Medulla oblongata (tissue), 1 donor: ENCODE measurements at regions not wholly inside any gene's neighbourhood (a gene's known extent, or its start where the extent isn't known, plus 50 kb on each side); places are given as distances from the start of the nearest gene placed in this dataset.
"Not testable (repeated sequence)": the region's sequence is repeated elsewhere in the genome, so short reads cannot be mapped to it uniquely, and the experiment has no call there.

ENCODE experiments used
- DNase-seq: peaks from one replicate; pipeline ENCODE4 v3.0.0-alpha.2; 2015; ENCODE audit errors: extremely low spot score

DNA sequence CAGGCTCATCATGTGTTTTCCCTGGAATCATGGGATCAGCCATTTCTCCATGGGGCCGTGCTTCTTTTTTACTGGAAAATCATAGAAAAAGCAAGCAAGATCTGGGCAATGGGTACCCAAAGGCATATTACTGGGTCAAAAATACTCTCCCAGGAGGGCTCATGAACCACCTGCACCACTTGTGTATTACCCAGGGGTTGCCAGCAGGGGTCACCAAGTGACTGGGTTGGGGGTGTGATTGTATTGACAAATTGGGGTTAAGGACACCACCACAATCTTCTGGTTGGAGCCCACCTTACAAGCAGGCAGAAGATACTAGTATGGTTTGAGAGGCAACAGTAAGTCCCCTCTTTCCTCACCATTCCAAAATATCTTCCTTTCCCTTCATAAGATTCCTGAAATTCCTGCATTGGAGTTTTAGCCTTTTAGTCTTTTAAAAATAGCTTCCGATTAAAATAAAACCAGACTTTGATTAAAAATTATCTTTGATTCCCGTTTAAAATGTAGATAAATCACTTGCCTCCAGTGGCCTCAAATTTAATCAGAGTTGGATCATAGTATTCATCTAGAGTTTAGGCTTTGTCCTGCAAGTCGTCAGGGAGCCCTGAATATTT, 603.3 kb downstream of the KIF4B start:
- peak; percentile 60 for DNase-seq

DNA sequence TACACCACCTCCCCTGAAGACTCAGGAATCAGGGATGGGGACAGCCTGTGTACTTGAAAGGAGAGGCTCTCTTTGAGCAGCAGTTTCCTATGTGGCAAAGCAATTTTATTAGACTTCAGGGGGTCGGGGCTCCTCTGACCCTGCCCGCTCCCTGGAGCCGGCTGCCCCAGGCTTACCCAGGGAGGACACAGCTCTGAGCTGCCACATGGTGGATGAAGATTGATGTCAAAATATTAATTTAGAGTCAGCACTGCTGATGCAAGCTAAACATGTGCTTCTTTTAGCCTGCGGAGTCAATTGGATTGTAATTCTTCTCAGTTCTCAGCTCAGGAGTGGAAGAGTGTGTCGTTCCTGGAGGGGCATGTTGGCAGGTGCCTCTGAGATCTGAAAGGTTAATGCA, 606.1 kb downstream of the KIF4B start:
- no peak for DNase-seq

DNA sequence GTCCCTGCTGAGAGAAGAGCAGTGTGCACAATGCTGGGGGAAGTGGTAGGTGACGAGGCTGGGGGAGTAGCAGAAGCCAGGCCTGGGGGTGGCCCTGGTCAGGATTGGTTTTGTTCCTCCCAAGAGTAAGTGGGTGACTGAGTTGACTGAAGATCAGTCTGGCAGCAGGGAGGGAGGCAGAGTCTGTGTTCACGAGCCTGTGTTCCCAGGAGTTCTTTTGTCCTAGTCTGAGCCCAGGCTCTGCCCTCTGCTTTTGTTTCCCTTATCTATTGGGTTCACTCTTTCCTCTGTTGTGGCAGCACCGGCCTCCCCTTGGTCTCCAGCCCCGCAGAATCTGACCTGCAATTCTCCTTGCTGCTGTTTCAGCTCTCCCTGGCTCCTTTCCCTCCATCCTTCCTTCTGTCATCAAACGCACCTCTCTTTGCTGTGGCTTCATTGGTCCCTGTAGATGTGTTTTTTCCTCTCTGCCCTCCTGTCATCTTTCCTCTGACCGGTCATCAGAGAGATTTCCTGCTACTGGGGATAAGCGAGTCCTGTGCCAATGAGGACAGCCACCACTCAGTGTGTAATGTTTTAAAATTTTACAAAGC, 607.4 kb downstream of the KIF4B start:
- no peak for DNase-seq

DNA sequence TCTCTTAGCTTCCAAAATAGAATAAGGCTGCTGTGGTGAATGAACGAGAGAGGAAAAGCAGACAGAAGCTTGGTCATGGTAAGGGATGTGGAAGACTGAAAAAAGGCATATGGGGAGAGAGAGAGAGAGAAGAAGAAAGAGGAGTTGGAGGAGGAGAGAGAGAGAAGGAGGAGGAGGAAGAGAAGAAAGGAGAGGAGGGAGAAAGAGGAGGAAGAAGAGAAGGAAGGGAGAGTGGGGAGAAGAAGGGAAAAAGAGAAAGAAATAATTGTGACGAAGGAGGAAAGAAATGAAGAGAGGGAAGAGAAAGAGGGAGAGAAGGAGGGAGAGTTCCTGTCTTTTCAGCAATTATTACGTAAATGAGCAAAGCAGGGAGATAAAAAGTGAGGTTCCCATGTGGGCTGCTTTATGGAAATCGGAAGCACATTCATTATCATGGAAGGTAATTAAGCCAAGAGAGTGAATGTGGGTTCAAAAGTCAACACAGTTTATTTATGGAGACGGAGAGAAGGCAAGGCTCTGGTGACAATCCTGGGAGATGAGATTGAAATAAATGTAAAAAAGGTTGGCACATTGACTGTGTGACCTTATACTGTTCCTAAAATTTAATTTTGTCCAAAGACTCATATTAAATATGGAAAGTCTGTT, 611.2 kb downstream of the KIF4B start:
- no peak for DNase-seq

DNA sequence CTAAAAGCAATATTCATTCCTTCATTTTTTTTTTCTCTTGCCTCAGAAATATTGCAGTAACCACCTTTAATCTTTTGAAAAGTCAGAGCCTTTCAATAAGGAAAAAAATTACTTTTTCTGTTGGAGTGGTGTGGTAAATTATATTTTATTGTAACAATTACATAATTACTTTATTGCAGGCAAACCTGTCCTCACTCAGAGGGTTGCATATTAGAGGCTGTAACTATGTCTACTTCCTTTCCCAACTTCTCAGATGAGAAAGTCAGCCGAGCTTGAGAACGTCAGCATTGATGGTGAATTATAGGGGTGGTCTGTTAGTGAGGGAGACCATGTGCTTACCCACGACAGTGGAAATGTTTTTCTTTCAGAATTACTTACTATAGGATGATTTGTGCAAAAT, 611.8 kb downstream of the KIF4B start:
- DNase-seq, result no peak

DNA sequence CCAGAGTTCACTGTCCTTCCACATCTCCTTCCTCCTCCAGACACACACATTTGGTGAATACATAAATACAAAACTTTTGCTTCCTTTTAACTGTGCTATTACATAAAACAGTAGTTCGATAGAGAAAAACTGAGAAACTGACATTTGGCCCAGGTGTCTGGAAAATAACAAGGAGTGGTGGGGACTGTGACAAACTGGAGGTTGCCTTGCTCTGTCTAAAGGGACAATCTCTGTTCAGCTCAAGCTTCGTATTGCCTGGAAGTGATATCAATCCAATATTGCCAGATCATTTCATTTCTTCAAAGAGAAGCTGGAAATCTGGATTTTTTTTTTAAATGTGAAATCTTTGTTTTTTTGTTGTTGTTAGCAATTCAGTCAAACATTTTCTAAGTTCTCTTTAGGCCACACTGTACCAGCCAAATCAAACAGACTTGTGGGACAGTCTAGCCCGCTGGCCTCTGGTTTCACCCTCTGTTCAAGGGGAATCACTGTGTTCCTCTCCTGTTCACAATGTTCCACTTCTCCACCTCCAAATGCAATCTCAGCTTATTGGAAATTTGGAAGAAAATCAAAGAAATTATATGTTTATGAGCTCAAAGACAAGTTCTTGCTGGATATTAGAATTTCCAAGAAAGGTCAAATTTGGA, 612.5 kb downstream of the KIF4B start:
- no peak for DNase-seq

DNA sequence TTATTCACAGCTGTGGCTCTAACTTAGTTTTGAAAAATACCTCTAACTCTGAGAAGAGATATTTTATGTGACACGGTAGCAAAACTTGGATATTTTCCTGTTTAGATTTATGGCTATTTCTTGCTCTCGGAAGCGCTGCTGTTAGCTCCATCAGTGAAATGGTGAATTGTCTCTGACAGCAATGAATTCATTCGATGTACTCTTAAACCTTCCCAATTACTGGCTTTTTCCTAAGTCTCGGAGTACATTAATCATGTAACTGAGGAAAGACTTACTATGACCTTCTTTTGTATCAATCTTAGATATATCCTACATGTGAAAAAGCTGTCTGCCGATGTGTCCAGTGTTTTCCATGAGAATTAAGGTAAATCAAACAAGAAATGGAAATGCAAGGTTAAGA, 613.0 kb downstream of the KIF4B start:
- no peak for DNase-seq

DNA sequence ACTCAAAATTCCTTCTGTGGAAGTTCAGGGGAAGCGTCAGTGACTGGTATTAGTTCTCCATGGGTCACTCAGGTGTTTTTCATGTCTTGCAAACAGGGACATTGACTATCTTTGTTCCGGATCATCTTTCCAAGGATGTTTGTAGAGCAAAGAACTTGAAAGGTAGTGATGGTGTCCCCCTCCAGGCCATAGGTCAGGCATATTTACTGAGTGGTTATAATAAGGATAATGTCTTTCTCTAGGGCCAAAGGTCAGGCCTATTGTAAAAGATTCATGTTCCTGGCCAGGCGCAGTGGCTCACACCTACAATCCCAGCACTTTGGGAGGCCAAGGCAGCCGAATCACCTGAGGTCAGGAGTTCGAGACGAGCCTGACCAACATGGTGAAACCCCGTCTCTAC, 614.8 kb downstream of the KIF4B start:
- no peak for DNase-seq

DNA sequence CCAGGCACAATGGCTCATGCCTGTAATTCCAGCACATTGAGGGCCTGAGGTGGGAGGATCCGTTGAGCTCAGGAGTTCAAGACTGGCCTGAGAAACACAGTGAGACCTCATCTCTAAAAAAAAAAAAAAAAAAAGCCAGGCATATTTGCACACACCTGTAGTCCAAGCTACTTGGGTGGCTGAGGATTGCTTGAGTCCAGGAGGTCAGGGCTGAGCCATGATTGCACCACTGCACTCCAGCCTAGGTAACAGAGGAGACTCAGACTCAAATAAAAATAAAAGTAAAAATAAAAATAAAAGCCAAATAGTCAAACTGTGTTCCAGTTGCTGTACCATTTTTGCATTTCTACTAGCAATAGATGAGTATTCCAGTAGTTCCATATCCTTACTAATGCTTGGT, 616.0 kb downstream of the KIF4B start:
- no peak for DNase-seq

DNA sequence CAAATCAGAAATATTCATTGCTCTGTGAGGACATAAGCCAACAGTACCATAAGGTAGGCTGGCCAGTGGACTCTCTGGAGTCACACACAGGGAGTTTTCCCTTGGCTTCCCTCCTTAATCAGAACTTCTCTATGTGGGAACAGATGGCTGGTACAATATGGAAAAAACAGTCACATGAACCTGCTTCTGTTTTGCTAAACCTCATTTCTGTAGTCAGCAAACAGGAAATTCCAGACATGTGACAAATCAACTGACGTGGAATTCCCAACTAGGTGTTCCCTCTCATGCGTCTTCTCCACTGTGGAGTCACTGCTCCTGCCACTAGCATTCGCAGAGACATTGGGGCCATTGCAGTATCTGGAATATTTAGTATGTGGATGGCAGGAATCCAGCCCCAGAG, 617.6 kb downstream of the KIF4B start:
- DNase-seq, result no peak

DNA sequence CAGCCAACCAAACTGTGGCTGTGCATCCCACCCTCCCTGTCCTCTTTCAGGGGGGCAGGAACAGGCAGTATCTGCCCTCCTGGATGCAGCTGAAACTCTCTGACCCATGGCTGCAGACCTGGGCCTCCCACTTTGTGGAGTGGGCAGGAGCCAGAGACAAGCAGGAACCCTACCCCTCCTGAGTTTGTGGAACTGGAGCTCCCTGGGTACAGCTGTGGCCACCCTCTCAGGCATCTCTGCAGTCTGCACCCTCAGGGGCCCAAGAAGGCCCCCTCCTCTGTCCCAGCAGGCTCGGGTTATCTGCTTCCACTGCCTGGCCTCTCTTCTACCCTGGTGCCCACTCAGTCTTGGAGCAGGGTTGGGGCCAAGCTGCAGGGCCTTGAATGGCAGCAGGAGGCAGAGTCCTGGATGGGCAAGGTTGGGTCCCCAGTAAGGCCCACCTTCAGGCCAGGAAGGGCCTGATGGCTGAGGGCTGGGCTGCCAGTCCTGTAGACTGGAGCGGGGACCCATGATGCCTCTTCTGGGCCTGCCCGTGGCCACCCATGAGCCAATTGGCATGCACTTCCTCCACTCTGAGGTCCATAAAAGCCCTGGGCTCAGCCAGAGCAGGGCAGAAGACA, 619.9 kb downstream of the KIF4B start:
- no peak for DNase-seq

DNA sequence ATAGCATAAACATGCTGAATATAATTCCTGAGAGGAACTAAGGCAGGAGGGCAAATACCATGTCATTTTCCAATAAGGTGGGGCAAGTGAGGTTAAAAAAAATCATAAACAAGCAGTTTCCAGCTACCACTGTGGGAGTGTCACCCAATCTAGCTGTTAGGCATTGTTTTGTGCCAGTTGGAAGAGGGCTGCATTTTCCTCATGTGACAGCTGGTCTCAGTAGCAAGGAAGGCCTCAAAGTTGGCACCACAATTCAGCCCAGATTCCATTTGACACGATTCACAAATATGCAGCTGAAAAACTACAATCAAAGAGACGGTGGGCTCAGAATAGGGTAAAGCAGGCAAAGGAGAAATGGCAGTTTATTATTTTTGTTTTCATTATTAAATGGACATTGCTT, 636.1 kb downstream of the KIF4B start:
- no peak for DNase-seq

DNA sequence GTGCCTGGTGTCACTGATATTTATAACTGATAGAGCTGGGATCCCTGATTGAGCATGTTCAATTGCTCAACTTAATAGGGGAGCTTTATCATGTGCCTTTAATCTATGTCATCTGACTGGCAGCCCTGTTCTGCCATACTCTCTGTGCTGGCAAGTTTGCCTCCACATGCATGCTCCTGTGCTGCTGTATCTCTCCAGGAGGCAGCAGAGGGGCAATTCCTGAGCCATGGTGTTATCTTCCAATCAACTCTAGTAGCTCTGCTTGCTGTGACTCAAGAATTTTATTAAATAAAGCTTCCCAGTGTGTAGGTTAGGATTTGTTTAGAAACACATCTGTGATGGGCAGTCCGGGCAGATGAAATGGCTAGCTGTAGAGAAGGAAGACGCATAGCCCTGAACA, 642.0 kb downstream of the KIF4B start:
- no peak for DNase-seq

DNA sequence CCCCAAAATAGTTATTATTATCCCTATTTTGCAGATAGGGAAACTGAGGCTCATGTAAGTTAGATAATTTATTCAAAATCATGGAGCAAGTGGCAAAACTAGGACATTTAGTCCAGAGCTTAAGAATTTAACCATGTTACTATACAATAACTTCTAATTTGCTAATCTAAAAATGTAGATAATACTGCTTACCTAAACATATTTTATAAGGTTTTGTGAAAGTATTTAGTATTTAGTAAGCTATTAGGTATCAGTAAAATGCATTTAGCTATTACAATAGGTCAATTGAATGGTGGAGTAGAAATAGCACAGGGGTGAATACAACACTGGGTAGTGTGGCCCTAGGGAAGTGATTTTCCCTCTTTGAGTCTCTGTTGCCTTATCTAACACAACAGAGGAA, 648.3 kb downstream of the KIF4B start:
- DNase-seq, result no peak

DNA sequence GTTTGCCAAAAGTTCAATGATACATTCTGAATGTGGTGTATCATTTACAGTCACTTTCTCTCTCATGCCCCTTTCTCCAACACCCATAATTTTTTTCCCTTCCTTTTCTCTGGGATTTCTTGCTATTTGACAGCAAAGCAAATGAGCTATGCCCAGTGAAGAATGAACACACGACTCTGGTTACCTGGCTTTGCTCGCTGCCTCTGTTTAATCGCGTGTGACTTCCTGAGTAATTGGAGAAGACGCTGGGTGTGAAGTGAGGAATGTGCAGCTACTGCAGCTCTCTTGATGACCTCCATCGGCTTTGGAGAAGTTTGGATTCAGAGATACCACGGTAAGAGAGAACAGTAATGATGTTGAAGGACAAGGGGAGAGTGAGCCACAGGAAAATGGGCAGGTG, 651.8 kb downstream of the KIF4B start:
- DNase-seq, result no peak

DNA sequence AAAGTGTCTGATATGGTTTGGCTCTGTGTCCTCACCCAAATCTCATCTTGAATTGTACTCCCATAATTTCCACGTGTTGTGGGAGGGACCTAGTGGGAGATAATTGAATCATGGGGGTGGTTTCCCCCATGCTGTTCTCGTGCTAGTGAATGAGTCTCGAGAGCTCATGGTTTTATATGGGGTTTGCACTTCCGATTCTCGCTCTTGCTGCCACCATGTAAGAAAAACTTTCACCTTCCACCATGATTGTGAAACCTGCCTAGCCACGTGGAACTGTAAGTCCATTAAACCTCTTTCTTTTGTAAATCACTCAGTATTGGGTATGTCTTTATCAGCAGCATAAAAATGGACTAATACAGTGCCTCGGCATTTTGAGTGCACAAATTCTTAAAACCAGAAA, 655.0 kb upstream of the SGCD start:
- not testable (repeated sequence) for DNase-seq

DNA sequence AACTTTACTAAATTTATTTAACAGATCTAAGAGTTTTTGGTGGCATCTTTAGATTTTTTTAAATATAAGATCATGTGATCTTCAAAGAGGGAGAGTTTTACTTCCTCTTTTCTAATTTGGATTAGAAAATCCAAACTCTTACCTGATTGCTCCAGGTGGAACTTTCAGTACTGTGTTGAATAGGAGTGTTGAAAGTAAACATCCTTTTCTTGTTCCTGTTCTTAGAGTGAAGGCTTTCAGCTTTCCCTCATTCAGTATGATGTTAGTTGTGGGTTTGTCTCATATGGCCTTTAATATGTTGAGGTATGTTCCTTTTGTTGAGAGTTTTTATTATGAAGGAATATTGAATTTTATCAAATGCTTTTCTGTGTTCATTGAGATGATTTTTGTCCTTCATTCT, 650.0 kb upstream of the SGCD start:
- DNase-seq, result no peak

DNA sequence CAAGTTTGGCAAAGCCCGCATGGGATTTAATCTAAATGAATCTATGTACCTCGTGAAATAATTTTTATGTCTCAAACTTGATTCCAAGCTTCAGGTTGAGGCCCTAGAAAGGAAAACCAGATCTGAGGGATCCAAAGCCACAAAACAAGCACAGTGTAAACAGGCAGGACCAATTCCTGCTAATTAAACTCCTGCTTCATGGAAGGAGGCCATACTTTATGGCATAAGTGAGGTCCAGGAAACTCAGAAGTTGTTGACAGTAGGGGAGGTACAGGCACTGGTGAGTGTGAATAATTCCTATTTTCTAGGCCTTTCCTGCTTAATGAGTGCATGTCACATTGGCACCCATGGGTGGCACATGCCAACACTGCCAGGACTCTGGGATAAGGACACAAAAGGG, 648.6 kb upstream of the SGCD start:
- DNase-seq, result no peak

DNA sequence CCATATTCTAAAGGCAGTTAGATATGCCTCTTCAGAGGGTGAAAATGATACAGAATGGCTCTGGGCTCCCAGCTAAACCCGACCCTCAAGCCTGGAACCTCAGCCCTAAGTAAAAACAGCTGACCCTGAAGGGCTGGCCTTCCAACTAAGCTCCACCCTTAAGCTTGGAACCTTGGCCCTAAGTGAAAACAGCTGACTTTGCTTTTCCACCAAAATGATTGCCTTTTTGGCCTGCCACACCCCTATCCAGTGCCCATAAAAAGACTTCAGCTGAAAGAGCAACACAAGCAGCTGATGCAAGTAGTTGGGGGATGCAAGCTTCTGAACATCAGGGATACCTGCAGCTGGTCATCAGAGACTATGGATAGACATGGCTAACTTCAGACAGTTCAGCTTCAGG, 647.4 kb upstream of the SGCD start:
- DNase-seq, result no peak

DNA sequence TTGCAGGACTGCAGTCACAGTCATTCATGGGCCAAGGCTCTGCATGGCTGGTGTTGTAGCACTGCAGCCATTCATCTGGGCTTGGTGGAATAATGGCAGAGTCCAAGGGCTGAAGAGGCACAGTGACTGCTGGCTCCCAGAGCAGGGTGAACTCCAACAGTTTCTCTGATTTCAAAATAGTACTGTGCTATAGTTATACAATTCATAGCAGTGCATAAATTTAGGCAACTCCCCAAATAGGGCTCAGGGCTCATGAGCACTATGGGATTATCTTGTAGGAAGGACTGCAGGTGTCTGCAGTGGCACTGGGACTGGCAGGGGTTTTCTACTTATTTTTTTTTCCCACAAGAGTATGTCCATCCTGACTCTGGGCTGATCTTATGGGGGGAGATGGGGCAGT, 642.5 kb upstream of the SGCD start:
- DNase-seq, result no peak

DNA sequence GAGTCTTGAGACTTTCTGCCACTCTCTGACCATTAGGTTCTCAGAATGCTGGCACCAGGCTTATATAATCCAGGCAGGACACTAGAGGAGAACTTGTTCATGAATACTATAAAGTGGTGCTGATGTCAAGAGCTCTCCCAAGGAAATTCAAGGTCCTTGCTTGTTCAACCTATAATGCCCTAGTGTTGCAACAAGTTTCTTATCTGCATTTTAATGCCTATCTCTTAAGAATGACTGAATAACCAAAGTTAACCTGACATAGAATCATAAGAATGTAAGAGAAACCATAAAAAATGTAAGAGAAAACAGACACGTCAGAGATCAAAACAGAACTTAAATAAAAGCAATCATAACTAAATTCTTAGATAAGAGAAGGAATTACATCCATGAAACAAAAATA, 640.8 kb upstream of the SGCD start:
- no peak for DNase-seq

DNA sequence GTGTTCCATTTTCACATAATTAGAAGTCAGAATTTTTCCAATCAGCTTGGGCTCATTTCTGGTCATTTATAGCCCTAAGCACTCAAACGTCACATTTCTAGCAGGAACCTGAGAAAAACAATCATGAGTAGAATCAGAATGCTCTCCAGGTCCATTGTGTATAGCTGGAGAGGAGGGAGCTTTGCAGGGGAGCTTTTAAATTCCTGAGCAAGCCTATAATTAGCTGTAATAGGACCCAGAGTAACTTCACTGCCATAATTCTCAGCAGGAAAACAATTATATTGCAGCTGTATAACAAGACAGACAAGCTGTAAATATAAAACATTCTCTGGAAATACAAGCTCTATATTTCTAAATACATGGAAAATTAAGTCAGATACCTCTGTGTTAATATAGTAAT, 637.6 kb upstream of the SGCD start:
- DNase-seq, result no peak

DNA sequence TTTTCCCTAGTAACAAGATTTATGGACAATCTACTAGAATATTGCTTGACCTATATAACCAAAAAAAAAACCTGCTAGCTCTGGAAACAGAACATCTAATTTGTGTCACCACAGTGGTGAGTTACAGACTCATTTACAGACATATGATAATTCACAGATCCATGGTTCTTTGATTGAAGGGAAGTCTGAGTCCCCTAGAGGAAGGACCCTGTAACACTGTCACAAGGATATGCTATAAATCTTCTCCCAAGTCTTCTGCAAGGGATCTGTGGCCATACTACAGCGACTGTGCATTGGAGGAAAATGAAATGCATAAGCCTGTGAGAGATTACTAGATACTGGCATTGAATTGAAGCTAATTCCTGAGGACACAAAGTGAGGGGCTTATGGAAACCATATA, 630.6 kb upstream of the SGCD start:
- no peak for DNase-seq
